Epidermal melanocyte (primary cell): ENCODE measurements at regions not wholly inside any gene's neighbourhood (a gene's known extent, or its start where the extent isn't known, plus 50 kb on each side); places are given as distances from the start of the nearest gene placed in this dataset.

Source experiments
- DNase-seq: peaks from one replicate; pipeline ENCODE4 v3.0.0; 2011; ENCODE audit warnings: low spot score; ENCODE audit not compliant: insufficient read length

DNA sequence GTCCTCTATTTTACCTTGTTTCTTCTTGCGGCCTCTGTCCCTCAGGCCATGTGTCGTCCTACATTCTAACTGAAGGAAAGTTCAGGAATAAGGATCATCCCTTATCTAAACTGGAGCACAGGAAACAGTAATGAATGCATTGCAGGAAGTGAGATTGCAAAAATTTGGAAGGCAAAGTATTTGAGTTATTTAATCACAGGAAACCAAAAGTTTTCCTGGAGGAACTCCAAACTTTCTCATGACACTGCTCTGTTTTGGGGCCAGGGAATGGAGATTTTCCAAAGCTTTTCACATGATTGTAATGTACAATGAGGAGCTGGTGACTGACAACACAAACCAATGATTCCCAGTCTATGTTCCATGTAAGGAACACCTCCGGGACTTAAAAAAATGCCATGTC lies 57.8 kb upstream of the PLSCR4 start:
- DNase-seq = peak; percentile 17

DNA sequence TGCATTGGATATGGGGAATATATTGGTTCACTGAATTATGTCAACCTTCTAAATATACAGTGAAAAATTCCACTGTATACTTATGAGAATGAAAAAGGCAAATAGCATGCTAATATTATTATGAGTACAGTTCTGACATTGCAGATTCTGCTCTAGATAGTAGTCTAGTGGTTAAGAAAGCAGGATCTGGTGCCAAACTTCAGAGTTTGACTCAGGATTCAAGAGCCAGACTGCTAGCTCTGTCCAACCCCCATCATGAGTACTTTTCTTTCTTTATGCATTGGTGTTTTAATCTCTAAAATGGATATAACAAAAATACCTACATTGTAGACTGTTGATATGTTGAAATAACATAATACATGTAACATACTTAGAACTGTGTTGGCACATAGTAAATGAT lies 57.3 kb upstream of the PLSCR4 start:
- DNase-seq = no peak

DNA sequence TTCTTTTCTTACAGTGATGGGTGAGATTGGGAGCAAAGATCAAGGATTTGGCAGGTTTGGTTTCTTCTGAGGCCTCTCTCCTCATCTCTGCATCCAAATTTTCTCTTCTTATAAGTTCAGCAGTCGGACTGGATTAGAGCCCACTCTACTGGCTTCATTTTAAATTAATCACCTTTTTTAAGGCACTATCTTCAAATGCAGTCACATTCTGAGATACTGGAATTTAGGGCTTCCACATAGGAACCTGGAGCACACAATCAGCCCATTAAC lies 56.5 kb upstream of the PLSCR4 start:
- DNase-seq = no peak

DNA sequence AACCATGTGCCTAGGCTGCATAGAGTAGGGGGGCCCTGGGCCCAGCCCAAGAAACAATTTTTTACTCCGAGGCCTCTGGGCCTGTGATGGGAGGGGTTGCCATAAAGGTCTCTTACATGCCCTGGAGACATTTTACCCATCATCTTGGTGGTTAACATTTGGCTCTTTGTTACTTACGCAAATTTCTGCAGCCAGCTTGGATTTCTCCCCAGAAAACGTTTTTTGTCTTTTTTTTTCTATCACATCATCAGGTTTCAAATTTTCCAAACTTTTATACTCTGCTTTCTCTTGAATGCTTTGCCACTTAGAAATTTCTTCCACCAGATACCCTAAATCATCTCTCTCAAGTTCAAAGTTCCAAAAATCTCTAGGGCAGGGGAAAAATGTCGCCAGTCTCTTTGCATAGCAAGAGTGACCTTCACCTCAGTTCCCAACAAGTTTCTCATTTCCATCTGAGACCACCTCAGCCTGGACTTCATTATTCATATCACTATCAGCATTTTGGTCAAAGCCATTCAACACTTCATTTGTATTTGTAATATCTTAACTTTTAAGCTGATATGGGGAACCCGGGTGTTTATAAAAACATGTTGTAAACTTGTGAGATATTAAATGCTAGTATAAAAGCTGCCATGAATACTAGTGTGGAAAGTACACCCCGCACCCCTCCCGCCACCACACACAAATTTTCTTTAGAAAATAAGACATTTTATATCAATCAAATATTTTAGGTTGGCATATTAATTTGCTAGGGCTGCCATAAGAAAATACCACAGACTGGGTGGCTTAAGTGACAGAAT lies 56.0 kb upstream of the PLSCR4 start:
- no peak for DNase-seq

DNA sequence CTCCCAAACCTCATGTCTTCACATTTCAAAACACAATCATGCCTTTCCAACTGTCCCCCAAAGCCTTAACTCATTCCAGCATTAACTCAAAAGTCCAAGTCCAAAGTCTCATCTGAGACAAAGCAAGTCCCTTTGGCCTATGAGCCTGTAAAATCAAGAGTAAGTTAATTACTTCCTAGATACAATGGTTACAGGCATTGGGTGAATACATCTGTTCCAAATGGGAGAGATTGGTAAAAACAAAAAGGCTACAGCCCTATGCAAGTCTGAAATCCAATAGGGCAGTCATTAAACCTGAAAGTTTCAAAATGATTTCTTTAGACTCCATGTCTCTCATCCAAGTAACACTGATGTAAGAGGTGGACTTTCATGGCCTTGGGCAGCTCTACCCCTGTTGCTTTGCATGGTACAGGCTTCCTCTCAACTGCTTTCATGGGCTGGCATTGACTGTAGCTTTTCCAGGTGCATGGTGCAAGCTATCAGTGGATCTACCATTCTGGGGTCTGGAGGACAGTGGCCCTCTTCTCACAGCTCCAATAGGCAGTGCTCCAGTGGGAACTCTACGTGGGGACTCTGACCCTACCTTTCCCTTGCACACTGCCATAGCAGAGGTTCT lies 55.0 kb upstream of the PLSCR4 start:
- DNase-seq = no peak

DNA sequence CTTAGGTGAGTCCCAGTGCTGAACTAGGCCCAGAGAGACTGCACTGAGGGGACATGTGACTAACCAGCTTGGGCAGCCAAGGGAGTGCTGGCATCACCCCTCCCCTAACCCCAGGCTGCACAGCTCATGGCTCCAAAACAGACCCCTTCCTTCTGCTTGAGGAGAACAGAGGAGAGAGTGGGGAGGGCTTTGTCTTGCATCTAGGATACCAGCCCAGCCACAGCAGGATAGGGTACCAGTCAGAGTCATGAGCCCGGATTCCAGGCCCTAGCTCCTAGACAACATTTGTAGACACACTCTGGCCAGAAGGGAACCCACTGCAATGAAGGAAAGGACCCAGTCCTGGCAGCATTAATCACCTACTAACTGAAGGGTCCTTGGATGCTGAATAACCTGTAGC lies 49.9 kb upstream of the PLSCR4 start:
- DNase-seq = no peak
